Left colon (tissue), 2 donors: ENCODE measurements at regions not wholly inside any gene's neighbourhood (a gene's known extent, or its start where the extent isn't known, plus 50 kb on each side); places are given as distances from the start of the nearest gene placed in this dataset.

Experiments
- ATAC-seq: fragments of 200-7000 bp; cut with Tn5 transposase; one replicate; pipeline ENCODE4 v1.9.1; 2020; ENCODE audit warnings: mild to moderate bottlenecking, moderate library complexity
- DNase-seq, 2 donors: peaks; one replicate each; pipeline ENCODE4 v3.0.0-alpha.2; 2020
- intact Hi-C, 2 donors: fragments of 100-400 bp; cut with DNase I in 1 of 2; cut with micrococcal nuclease in 1 of 2; formaldehyde crosslinking; loops; one replicate each; pipeline versions ENCODE4 v1.11.2 to v1.14.0; 2022; cut with DNase I, micrococcal nuclease
- donor health status: DM: no; HTN: no; CAD: no.
- donor health status: DM: yes; HTN: yes; CAD: no.

DNA sequence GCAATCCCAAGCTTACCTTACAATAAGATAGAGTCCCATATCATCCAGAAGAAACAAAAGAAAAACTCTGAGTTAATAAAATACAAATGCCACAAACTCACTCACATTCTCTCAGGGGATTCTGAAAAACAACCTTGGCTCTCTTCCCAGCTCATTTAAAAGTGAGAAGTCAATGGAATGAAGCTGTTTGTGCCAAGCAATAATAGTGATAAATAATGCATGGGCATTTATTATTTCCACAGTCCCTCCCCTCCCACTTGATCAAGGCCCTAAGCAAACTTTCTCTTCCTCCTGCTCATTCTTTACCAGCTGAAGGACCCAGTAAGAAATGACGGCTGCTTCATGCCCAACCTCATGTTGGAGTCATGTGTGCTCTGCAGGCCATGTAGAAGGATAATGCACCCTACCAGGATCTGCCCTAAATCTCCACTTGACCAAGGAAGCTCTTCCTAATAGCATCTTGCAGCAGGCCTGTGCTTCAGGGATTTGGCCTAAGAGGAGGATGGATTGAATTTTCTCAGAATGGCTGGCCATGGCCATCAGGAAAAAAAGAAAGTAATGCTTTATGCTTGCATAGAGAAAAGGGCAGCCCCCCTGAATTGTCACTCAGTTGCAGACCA lies 451.3 kb downstream of the GPAM start:
- intact Hi-C loops = no loop called here
- no peak for DNase-seq
- no peak for ATAC-seq

DNA sequence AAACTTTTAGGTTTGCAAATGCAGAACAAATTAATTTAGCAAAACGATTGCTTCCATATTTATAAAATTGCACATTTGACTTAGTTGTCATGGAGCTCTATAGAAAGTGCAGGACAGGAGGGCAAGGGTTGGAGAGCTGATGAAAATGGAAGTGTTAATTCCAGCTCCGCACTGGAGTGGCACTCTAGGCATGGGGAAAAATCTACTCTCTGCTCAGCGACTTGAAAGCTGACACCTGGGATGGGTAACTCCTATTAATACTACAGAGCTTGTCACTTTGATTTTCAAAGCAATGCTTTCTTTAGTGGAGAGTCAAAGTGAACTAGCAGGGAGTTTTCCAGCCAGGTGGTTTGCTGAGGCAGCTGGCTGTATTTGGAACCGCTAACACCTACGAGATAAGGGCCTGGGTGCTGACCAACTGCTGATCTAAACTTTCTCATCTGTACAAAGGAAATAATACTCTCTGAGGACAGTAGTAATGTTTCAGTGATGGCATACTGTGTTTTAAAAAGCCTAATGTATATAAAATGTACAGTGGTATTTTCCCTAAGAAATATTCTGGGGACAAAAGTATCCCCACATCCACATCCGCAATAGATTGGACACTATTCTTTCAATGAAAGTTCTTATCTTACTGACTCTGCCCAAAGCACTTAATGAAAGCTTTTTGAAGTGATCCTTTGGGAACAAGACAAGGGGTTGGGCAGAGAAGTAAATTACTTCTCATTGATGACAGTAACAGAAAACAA lies 444.3 kb downstream of the GPAM start:
- DNase-seq = no peak
- ATAC-seq = no peak
- intact Hi-C loops = no loop called here

DNA sequence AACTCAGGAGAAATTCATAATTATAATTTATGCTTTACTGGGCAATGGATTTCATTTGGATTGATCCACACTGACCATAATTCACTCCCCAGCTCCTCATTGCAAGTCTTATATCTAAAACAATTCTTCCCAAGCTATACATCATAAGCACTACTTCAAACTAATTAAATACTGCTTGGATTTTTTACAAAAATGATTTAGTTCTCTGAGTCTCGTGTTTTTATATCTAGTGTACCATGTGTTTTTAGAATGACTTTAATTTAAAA lies 443.8 kb downstream of the GPAM start:
- DNase-seq = no peak
- no peak for ATAC-seq
- intact Hi-C loops = no loop called here

DNA sequence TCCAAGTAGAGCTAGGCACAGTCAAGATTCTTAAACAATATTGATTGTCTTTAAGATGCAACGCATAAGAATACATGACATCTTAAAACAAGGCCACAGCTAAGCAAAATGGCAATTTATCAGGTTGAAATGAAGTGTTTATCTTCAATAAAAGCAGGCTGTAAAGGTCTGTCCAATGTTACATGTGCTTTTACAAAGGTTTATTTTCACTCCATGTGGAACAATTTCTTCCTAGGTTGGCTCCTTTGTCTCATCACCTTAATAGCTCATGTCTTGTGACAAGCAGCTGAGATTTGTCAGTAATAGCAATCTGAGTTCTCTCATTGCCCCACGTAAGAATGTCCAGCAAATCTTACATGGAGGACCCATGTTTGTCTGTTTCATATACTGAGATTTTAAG lies 437.6 kb downstream of the GPAM start:
- intact Hi-C loops = no loop called here
- no peak for ATAC-seq
- DNase-seq = no peak

DNA sequence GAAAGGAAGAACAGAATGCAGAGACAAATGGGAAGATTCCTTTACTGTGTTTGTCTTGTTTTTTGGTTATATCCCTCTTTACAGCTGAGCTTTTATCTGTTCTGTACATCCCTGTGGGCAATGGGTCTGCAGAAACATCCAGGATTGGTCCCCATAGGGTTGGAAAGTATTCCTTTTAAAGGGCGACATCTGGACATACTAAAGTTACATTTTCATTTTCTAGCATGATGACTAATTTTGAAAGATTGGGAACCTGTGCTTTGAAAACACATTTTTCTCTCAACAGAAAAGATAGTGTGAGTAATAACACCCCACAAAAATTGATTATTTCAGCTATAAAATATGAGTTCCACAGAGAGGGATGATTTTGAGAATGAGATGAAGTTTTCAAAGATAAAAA lies 435.8 kb downstream of the GPAM start:
- intact Hi-C loops = no loop called here
- ATAC-seq (no peak), DNase-seq (no peak)

DNA sequence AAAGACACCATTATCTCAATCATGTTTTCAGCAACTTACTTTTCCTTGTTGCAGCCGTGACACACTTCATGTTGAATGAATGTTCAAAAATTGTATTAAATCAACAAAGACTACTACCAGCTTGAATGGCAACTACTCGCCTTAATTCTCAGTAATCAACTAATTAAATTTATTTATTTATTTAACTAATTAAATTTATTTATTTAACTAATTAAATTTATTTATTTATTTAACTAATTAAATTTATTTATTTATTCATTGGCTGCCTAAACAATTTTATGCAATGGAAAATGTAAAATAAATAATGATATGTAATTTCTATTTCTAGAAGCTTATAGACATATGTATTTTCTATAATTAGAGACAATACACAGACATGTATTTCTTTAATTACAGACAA lies 435.4 kb downstream of the GPAM start:
- DNase-seq (no peak), ATAC-seq (no peak)
- intact Hi-C loops = no loop called here

DNA sequence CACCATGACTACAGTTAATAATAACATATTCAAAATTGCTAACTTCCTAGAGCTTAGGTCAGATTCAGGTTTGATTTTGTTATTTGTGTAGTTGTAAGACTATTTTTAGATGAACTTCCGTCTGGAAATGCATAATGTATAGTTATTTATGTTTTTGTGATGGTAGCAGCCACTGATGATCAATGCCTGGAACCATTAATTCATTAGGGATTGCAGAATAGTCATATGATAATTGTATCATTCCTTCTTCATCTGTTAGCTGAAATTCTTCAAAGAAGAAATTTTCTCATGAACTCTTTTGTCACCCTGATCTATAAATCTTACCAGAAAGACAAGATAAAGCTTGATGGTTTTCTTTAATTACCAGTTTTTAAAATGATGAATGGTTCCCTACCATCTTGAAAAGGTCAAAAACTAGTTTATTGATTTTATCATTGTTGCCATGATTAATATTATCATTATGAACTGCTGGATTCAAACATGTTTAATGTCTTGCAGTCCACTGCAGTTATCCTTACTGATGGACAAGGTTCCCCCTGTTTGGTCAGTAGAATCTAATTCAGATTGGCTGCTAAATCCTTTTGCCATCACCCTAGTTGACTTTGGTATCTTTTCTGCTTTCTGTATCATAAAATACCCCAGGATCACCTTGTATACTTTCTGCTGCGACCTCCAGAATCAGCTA lies 433.3 kb downstream of the GPAM start:
- DNase-seq (no peak), ATAC-seq (no peak)
- intact Hi-C loops = no loop called here

DNA sequence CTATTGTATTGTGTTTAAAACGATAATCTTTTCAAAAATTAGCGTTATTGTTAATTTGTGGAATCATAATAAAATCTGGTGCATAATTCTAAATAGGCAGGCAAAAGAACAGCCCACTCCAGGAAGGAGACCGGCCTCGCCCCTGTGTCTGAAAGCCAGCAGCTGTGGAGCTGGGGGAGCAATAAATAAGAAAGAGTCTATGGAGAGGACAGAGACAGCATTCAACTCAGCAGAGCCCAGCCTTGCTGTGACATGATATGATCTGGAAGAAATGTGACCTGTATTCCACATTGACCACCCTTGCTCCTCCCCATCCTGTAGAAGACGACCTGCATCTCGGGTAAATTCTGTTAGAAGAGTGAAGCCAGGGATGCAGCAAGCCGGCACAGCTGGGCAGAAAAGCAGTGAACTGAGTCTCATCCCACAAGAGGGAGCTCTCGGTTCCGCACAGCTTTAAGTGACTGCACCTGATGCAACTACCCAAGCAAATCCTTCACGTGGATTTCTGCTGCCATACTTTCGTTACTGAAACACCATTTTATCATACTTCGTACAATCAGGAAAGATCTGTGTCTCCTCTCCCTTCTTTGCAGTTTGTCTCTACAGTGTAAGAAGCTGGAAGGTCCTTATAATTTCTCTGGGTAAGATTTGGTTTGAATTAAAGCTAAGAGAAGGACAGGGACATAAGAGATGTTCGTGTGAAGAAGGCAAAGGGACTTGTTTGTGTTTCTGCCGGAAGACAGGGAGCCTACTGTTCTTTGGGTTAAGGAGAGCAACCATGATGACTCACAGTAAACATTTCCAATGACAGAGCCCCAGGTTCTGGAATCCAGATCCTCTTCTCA lies 427.1 kb downstream of the GPAM start:
- intact Hi-C loops = loop anchor here in 1 of 2 donors (5.0 kb wide), 1 partner anchor 381 kb away; no protein-coding TSS in a partner anchor
- ATAC-seq (peak; percentile 34), DNase-seq (peak in 1 of 2 donors; percentile 20)

DNA sequence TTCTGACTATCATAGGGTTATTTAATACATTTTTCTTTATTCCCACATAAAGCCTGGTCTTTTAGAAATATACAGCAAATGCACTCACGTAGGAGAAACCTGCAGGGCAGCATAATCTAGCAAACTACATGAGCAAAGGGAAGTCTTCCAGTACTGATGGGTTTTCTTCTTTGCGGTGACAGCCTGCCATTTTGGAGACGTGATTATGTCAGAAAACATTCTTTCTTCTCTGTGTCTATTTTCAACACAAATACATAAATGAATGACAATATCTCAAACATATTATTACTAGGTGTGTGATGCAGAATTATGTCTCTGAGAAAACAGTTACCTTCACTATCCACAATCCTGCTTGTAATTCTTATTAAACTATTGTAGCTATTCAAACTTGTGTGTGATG lies 425.0 kb downstream of the GPAM start:
- ATAC-seq = no peak
- intact Hi-C loops = loop anchor here in 1 of 2 donors (5.0 kb wide), 1 partner anchor 379 kb away; no protein-coding TSS in a partner anchor
- no peak for DNase-seq

DNA sequence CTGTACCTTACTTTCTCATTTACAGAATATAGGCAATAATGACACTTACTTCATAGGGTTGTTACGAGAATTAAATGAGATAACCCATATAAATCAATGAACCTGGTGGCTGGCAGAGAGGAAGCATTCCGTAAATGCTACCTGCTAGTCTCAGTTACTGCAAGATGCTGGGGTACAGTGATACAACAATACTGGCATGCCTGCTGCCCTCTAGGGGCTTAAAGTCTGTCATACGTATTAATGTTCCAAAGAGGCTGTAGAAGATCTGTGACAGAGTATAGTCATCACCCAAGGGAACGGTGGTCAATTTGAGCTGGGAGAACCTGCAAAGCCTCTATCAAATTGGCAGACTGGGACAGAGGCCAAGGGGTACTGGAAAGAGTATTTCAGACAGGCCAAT lies 421.5 kb downstream of the GPAM start:
- DNase-seq = no peak
- ATAC-seq = no peak
- intact Hi-C loops = no loop called here

DNA sequence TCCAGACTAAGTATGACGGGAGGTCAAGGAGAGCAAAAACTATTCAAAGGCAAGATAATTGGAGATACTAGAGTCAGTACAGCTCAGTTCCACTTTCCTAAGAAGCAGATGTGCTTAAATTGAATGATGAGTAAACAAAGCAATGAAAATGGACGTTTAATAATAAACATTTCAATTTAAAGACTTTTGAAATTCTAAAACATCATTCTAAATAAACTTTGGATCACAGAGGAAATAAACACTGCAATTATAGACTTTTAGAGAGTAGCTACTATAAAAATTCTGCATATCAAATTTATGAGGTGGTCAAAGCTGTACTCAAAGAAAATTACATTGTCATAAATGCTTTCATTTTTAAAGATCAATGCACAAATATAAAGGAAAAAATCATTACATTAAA lies 418.3 kb downstream of the GPAM start:
- no peak for DNase-seq
- intact Hi-C loops = no loop called here
- no peak for ATAC-seq

DNA sequence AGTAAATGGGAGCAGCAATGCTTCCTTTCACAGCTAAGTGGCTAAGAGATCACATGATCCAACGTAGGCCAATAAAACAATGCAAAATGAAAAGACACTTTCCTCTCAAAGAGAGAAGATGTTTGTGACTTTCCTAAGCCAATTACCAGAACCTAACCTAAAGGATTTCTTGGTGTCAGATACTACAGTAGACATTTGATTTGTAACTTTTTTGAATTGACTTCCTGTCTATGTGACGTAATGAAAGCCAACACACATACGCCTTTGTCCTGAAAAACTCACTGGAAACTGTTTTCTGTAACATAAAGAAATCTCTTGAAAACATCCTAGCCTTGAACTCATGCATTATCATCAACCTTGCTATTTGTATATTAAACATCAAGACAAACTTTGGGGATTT lies 417.1 kb downstream of the GPAM start:
- ATAC-seq = no peak
- no peak for DNase-seq
- intact Hi-C loops = no loop called here

DNA sequence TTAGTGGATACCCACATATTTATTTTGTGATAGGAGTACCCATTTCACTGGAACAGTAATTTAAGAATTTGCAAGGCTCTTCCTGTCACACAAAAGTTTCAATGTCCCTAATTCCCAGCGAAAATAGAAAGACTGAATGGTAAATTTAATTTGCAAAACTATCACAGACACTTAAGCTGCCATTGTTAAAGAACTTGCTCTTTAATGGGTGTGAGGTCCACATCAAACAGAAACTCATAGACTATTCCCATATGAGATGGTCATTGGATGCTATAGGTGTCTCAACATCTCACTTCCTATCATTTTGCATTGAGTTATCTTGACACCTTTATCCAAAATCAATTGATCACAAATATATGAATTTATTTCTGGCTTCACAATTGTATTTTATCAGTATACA lies 415.9 kb downstream of the GPAM start:
- intact Hi-C loops = no loop called here
- ATAC-seq = no peak
- DNase-seq = no peak

DNA sequence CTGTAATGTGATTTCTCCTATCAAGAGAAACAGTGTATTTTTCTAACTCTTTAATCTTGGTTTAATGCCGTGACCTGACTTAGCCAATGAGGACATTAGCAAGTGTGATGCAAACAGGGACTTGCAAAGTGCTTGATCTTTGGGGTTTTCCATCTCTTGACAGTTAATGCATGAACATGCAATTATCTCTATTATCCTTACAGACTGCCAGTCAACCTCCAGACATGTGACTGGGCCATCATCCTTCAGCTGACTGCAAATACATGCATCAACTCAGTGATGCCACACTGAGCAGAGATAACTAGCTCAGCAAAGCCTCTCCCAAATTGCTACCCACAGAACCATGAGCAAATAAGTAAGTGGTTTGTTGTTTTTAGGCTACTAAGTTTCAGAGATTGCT lies 409.6 kb downstream of the GPAM start:
- intact Hi-C loops = no loop called here
- ATAC-seq (no peak), DNase-seq (no peak)

DNA sequence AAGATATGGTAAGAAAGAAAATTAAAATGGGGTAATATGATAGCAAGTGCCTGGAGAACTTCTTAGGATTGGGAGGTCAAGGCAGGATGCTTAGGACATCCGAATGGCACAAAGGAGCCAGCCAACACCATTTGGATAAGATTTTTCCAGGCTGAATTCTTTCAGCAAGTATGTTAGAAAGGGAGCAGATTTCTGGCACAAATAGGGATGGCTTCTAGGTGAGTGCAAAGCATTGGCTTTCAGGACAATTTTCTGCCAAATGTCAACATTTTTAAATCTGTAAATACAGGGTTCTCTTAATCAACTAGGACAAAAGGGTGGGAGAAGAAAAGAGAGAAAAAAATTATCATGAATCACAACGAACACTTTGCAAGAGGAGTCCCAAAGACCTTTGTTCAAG lies 409.1 kb downstream of the GPAM start:
- ATAC-seq (no peak), DNase-seq (no peak)
- intact Hi-C loops = no loop called here

DNA sequence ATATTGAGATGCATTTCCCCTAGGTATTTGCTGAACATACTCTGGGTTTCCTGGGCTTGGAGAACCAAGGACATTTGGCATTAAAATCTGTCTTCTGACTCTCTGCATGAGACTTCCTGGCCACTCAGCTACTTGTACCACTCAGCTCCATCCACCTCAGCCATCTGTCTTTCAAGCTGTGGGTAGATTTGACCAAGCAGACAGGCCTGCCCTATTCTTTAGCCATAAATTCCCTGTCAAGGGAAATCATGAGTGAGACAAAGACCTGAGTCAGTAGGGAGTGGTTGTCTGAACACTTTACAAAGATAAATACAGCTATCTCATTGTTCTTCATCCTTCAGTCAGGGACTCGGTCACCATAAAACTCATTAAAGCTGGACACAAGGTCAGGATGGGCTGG lies 399.1 kb downstream of the GPAM start:
- intact Hi-C loops = no loop called here
- DNase-seq = no peak

DNA sequence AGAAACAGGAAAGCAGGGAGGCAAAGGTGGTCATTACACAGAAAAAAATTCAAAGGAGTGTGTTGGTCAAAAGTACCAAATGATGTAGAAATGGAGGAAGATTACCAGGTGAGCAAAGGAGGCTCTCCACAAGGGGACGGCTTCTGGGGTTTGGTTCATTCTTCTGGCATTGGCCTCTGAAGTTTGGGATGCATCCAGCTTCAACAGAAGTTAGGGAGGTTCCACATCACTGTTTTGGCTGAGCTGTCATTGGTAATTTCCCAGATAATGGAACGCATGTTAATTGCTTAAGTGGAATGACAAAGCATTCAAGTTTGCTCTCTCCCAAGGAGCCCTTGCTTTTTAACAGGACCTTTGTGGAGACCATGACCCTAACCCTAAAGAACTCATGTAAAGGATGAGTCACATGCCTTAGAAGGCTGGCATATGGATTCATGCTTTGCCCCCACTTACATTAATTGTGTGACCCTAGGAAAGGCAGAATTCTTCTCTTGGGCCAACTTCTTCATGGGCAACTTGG lies 398.6 kb downstream of the GPAM start:
- no peak for ATAC-seq
- intact Hi-C loops = no loop called here
- DNase-seq = no peak

More for the DNA sequence above, 399.1 kb downstream of the GPAM start:
- ATAC-seq = no peak

DNA sequence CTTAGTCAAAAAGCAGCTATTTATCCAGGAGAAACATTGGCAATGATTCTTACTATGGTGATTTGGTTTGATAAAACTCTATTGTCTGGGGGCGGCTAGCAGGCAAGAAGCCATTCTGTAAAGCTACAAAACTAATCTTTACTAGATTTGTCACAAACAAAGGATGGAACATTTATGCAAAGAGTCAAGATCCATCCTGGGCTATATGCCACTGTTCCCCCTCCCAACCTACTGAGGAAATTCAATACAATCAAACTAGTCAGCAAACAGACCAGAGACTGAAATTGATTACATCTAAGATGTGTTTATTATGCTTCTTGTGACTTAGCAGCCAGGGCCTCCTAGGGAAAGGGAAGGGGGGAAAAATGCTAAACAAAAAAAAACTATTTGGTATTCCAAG lies 397.6 kb downstream of the GPAM start:
- intact Hi-C loops = no loop called here
- ATAC-seq (no peak), DNase-seq (no peak)

DNA sequence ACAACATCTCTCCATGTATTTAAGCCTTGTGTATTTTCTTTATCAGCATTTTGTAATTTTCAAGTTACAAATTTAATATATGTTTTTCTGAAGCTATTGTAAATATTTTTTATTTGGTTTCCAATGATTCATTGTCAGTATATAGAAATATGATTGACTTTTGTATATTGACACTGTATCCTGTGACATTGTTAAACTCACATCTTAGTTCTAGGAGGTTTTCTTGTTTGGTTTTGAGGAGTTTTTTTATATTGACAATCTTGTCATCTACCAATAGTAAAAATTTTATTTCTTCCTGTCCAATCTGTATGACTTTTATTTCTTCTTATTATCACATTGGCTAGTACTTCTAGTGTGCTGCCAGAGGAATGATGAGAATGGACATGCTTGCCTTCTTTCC lies 393.7 kb downstream of the GPAM start:
- no peak for DNase-seq
- ATAC-seq = no peak
- intact Hi-C loops = no loop called here

DNA sequence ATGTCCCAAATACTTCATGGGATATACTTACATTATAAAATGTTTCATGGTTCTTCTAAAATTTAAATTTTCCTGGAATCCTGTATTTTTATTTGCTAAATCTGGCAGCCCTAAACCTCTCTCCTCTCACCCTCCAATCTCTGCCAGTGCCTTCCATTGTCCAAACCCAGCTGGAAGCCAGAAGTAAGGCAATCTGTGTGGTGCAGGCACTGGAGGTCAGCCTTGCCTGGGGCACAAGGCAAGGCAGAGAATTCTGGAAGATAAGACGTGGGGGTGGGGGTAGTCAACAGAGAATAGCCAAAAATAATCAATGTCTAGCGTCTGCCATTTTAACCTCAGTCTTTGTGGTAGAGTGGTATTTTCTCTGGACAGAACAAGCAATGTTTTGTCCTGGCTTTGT lies 381.7 kb downstream of the GPAM start:
- ATAC-seq = no peak
- intact Hi-C loops = no loop called here
- no peak for DNase-seq
